GM18909 (cell line): ENCODE measurements at regions not wholly inside any gene's neighbourhood (a gene's known extent, or its start where the extent isn't known, plus 50 kb on each side); places are given as distances from the start of the nearest gene placed in this dataset.
"Not testable (repeated sequence)": the region's sequence is repeated elsewhere in the genome, so short reads cannot be mapped to it uniquely, and the experiment has no call there.

ENCODE experiments used
- ATAC-seq: cut with Tn5 transposase; IDR thresholded peaks from one replicate; pipeline ENCODE4 v1.9.1; 2021; ENCODE audit warnings: mild to moderate bottlenecking; ENCODE audit not compliant: unreplicated experiment, poor library complexity

DNA sequence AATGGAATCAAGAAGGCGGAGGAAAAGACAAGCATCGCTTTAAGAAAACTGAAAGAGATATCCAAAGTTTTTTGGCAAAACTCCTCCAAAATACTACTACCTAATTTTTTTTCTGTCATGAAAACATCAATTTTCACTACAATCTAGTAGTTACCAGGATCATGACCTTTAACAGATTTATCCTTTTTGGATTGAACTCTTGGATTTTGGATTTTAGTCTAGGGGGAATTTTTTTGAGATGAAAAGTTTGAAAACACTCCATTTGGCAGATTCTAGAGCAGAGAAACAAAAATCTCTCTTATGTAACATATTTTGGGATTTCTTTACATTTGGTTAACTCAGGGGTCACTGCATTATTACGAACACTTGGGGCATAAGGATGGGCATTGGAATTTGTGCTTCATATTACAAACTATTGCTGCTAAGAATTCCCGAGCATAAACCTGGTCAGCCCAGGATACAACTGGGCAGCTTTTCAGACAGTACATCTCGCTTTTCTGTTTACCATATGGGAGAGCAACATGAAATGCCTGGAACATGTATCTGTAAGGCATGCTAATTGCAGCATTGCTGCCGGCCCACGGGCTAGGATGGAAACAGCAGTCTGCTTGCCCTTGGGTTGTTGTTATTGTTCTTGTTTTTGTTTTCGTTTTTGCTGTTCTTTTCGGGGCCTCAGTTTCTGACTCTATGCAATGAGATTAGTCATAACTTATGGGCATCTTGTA is 264.3 kb downstream of the RHOU start:
- no peak for ATAC-seq

DNA sequence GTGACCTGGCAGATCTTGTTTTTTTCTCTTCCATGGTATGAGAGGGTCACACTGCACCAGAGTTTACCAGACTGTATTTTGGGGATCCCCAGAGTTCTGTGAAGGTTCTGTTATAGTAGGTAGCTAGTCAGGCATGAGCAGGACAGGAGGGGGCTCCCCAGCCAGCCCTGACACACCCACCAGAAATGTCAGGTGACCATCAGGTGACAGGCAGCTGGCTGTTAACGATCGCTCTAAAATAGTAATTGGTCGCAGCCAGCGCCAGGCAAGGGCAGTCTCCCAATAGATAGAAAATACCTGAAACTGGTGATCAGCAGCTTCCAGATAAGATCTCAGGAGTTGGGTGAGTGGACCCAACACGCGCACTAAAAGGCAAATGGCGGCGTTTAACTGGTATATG is 264.9 kb downstream of the RHOU start:
- no peak for ATAC-seq

DNA sequence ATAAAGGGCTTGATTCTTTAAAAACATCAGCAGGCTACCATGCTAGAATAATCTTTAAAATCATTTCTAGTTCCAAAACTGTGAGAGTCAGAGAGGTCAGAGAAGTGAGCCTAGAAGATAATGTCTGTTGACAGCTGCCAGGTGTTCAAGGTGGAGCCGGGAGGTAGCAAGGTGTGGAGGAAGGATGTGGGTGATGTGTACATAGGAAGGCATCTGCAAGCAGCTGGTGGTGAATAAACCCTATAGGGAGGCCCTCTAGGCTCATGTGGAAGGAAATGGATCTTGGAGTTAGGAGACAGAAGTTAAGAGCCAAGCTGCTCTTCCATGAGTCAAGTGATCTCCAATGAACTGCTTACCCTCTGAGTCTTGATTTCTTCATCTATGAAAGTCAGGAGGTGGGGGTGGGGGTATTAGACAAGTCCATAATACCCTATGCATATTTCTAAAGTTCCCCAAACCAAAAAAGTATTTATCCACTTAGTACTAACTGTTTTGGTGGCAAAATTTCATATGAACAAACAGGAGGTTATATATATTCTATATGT is 266.3 kb downstream of the RHOU start:
- no peak for ATAC-seq

DNA sequence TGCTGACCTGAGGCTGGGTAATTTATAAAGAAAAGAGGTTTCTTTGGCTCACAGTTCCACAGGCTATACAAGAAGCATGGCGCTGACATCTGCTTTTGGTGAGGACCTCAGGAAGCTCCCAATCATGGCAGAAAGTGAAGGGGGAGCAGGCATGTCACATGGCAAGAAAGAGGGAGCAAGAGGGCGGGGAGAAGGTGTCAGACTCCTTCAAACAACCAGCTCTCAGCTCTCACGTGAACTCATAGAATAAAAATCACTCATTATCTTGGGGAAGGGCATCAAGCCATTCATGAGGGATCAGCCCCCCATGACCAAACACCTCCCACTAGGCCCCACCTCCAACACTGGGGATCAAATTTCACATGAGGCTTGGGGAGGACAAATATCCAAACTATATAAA is 266.8 kb downstream of the RHOU start:
- no peak for ATAC-seq

DNA sequence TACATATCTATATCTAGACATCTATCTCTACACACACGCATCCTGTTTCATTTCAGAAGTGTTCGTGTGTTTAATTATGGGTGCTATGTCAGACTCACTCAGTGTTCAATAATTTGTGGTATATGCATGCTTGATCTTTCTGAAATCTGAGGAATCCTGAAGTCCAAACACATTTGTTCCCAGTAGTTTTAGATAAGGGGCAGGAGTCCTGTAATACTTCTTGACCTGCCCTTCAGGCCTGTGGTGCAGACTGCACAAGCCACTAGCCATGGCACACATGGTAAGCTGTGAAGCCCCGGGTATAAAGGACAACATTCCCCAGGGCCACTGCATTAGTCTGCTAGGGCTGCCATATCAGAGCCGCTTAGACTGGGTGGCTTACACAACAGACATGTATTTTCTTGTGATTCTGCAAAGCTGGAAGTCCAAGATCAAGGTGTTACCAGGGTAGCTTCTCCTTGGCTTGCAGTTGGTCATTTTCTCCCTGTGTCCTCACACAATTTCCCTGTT is 267.2 kb downstream of the RHOU start:
- no peak for ATAC-seq

DNA sequence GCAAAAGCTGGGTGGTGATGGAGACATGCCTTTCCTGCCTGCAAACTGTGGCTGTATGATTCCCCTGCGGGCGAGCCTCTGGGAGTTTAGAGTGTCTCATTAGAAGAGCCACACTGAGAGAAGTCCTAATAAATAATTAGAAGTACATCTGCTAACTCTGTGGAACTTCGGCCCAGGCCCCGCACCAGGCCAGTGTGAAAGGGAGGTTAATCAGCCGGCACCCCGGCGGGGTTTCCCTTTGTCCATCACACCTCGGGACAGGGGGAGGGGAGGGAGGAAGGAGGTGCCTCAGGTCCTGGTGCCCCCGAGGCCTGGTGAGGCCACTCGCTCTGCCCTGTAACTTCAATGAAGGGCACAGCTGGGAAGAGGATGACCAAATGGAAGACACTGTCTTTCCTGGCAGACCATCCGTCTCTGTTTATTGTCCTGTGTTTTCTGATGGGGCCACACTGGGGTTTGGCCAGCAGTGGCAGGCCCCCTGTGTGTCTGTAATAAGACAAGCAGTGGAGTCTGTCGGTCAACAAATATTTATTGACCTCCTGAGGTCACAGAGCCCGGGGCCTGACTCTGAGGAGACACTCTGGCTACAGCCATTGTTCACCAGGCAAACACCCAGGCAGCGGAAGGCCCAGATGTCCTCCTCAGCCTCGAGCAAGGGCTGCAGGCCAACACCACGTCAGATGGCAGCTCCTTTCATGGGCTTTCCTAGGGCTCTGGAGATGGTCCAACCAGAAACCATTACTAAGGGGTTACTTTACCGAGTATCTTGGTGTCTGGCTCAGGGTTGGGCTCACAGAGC is 267.5 kb upstream of the RAB4A start:
- ATAC-seq, result no peak

DNA sequence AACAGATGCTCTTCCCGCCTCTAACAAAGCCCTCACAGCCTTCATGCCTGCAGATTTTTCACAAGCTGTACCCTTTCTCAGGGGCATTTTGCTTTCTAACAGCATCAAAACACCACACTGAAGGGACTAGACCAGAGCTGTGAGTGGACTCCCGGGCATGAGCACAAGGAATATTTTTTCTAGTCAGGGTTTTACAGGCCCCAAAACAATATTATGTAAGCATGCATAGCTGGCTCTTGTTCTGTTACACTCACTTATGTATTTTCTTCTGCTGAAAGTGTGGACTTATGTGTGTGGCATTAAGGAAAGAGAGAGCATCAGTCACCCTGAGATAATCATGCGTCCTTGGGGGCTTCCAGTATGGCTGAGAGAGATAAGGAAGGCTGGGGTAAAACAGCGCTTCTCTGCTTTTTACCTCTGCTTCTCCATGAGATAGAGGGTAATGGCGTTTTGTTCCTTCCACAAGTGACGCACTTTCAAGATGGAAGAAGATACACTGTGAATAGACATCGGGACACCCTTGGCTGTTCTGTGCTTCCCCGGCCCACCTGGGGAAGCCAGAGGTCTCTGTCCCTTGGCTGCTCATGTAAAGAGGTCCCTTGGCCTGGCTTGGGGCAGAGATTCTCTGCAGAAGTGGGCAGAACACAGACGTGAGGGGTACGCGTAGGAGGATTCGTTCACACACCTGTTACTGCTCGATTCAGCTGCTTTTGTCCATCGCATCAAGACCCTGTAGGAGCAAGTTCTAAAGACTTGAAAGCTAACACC is 266.7 kb upstream of the RAB4A start:
- no peak for ATAC-seq

DNA sequence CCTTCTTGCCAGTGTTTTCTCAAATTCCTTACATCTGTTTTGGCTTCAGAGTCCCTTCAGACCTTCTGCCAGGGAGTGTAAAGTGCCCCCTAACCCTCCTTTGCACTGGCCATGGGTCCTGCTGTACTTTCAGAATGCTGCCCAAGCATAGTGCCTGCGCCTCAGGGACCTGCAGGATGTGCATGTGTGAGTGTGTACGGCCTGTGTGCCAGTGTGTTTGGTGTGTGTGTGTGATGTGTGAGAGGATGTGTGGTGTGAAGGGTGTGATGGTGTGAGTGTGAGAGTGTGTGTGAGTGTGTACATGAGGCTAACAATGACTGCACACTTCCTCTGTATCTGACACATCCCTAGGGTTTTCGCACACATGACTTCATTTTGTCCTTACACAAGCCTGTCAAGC is 265.8 kb upstream of the RAB4A start:
- ATAC-seq, result no peak

DNA sequence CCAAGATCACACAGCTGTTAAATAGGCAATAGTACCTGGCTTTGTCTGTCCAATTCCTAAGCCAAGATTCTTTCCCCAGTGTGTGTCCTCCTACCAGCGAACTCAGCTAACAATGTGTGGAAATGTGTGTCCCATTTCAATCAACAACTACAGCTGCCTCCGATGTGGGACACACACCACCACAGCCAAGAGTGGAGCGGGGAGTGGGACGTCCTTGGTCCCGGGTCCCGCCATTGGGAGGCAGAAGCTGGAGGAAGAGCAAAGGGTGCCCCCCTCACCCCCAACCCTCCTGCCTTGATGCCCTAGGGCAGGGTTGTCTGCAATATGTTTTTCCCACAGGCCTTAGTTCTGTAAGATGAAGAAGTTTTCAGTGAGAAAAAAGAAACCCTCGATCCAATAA is 265.4 kb upstream of the RAB4A start:
- no peak for ATAC-seq

DNA sequence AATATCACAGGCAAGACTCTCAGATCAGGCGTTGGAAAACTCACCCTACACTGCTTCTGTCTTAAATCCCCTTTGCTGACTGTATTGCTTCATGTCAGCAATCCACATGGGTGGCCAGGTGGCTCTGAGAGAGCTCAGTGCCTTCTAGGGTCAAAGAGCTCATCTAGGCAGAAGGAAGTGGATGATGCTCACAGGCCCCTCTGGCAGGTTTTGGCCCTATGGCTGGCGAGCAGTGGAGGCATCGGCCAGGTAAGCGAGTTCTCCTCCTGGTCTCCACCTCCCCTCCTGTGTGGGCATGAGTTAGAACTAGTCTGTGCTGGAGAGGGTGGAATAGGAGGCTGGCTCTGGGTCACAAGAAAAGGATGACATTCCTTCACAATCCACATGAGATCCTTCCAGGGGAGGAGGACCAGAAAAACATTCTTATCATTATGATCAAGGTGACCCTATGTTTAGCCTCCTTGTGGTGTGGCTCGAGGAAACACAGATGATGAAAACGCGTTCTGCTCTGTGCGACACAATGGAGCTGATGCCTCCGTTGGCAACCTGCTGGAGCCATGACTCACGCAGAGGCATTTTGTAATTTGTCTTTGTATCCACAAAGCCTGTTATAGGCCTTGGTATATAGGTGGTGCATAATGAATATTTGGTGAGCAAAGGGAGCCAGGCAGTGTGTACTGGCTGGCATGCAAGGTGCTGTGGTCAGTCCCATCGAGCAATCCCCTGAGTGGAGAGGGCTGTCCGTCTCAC is 264.6 kb upstream of the RAB4A start:
- ATAC-seq, result no peak

DNA sequence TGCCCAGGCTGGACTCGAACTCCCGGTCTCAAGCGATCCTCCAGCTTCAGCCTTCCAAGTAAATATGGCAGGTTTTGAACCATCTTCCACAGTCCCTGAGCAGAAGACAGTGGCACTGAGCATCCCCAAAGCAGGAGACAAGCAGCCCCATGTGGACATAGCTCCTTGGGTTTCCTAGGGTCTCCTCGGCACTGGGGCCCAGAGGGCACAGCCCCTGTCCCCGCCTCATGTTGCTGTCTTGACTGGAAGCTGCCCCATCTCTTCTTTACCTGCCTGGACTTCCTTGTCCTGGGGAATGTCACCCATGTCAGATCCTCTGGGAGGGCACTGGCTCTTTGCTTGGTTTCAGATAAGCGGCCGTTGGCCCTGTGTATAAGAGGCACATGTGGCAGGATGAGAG is 263.7 kb upstream of the RAB4A start:
- no peak for ATAC-seq

DNA sequence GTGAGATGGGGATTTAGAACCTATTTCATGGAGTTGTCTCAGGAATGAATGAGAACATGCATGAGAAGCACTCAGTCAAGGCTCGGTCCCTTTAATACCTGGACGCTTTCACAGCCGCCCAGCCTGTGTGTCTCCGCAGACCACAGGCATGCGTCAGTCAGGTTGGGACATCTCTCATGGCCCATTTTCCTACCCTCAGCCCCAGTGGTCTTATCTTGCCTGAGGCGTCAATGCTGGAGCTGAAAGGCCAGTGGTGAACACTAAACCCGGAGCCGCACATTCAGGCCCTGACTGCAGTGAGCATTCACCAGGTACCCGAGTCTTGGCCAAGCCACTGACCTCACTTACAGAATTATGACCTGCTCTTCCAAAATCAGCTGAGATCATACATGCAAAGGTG is 263.2 kb upstream of the RAB4A start:
- no peak for ATAC-seq

DNA sequence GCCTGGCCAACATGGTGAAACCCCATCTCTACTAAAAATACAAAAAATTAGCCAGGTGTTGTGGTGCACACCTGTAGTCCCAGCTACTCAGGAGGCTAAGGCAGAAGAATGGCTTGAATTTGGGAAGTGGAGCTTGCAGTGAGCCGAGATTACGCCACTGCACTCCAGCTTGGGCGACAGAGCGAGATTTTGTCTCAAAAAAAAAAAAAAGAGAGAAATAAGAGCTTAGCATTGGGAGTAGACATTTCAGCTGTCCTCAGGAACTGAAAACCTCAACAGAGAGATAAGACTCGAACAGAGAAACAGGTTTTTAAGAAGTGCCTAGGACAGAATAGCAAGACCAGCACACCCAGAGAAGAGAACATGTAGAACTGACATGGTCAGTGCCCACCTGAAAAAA is 262.6 kb upstream of the RAB4A start:
- ATAC-seq, result not testable (repeated sequence)

DNA sequence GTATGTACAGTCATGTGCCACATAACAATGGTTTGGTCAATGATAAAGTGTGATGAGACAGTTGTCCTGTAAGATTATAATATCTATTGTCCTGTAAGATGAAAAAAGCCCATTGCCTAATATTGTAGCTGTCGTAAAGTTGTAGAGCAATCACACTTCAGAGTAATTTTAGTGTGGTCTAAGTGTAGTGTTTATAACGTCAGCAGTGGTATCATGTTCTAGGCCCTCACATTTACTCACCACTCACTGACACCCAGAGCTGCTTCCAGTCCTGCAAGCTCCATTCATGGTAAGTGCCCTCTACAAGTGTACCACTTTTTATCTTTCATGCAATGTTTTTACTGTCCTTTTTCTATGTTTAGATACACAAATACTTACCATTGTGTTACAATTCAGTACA is 259.9 kb upstream of the RAB4A start:
- ATAC-seq, result no peak

DNA sequence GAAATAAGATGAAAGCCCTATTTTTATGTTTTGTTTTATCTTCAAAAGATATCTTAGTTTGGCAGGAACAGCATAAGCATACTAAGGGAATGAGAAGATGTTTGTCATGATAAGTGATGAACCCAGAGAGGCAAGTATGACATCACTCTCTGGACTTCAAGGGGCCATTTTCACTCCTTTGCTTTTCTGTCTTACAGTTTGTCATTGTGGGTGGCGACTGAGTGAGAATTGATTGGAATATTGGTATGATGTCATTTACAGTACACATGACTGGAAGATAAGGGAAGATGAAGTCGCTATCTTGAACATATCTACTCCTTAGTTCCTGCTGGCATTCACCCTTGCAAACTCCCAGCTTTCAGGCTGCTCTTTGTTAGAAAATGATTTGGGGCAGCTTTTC is 258.1 kb upstream of the RAB4A start:
- no peak for ATAC-seq

DNA sequence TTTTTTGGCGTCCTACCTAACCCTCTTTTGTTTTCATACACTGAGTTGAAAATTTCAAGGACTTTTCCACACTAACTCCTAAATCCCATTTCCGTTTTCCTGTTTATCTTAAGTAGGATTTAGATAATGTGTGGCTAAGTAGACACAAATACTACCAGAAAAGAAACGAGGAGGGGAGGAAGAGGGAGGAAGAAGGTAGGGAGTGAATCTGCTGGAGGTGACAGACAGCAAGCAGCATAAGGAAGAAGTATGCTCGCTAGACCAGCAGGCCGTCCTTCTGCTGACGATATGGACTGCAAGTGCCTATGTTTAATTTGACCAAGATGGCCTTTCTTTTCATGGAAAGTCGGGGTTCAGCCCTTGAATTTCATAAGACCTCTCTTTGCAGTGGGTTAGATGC is 256.9 kb upstream of the RAB4A start:
- ATAC-seq, result no peak

DNA sequence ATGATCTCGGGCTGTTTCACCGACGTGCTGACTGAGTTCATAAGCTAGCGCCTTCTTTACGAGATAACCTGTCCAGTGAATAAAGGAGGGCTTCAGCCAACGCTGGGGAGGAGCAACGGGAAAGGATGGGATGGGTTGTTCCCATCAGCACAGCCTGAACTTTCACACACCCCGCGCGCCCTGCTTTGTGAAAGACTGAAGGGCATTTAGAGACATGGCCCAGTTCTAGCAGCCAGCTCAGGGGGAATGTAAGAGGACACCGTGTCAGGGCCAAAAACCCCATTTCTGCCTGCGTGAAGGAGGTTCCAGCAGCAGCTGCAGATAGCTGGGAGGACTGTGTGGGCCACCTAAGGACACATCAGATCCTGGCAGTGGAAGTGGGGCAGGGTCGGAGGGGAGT is 255.1 kb upstream of the RAB4A start:
- no peak for ATAC-seq

DNA sequence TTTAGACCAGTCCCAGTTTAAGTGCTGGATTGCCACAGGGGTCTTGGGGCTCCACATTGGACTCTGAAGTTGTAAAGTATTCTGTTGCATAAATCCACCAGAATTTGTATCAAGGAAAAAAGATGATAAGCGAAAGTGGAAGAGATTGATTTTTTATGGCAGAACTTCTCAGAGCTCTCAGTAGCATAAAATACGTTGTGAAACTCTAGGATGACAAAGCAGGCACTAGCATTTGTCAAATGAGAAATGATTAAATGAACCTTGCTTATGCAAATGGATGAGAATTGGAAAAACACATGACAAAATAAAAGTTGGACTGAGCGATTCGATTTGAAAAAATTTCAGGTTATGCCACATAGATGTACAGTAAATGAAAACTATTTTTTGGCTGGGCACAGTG is 253.8 kb upstream of the RAB4A start:
- no peak for ATAC-seq

DNA sequence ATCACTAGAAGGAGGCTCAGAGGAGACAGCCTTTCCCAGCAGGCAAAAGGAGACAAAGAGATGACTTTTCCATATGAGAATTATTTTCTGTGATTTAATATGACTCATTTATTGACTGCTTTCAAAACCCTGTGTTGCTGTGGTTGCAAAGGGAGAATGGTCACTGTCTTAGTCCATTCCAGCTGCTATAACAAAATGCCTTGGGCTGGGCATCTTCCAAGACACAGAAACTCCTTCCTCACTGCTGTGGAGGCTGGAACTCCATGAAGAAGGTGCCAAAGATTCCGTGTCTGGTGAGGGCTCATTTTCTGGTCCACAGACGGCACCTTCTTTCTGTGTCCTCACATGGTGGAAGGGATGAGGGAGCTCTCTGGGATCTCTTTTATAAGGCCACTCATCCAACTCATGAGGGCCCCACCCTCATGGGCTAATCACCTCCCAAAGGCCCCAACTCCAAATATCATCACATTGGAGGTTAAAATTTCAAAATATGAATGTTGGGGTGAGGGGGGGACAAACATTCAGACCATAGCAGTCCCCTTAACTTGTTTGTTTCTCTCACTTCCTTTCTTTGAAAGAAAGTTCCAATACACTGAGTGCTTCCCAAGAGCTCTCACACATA is 252.1 kb upstream of the RAB4A start:
- ATAC-seq, result no peak
